NCI-H1048 (cell line): ENCODE measurements at regions not wholly inside any gene's neighbourhood (a gene's known extent, or its start where the extent isn't known, plus 50 kb on each side); places are given as distances from the start of the nearest gene placed in this dataset.

Experiments
- DNase-seq: peaks from one replicate; lab custom pipeline; 2025; lab: John Stamatoyannopoulos, UW

- DNase-seq: no peak
Observed at GRCh38 chr20:50301165-50301564, 110.5 kb downstream of the CEBPB start.

- no peak for DNase-seq
Observed at GRCh38 chr20:50301712-50302111, 111.1 kb downstream of the CEBPB start.

GRCh38 chr20:50302341-50303057 is 111.9 kb downstream of the CEBPB start:
- no peak for DNase-seq

GRCh38 chr20:50303573-50304500 is 113.2 kb downstream of the CEBPB start:
- no peak for DNase-seq

GRCh38 chr20:50304501-50304856 is 113.8 kb downstream of the CEBPB start:
- DNase-seq: no peak

- DNase-seq: no peak
Observed at GRCh38 chr20:50304923-50305635, 114.4 kb downstream of the CEBPB start.

GRCh38 chr20:50305636-50306477 is 115.2 kb downstream of the CEBPB start:
- no peak for DNase-seq

GRCh38 chr20:50306478-50307423 is 116.1 kb downstream of the CEBPB start:
- no peak for DNase-seq

- DNase-seq: no peak
Observed at GRCh38 chr20:50308166-50308512, 117.5 kb downstream of the CEBPB start.

GRCh38 chr20:50308513-50309279 is 118.1 kb downstream of the CEBPB start:
- no peak for DNase-seq

GRCh38 chr20:50309280-50309763 is 118.7 kb downstream of the CEBPB start:
- no peak for DNase-seq

GRCh38 chr20:50309764-50310672 is 119.4 kb downstream of the CEBPB start:
- no peak for DNase-seq

- no peak for DNase-seq
Observed at GRCh38 chr20:50310673-50311051, 120.0 kb downstream of the CEBPB start.

GRCh38 chr20:50311308-50312001 is 120.8 kb downstream of the CEBPB start:
- no peak for DNase-seq

GRCh38 chr20:50312002-50312681 is 121.5 kb downstream of the CEBPB start:
- no peak for DNase-seq

- DNase-seq: no peak
Observed at GRCh38 chr20:50312682-50313521, 122.3 kb downstream of the CEBPB start.

- no peak for DNase-seq
Observed at GRCh38 chr20:50313522-50313820, 122.8 kb downstream of the CEBPB start.
